K562 (cell line): ENCODE measurements at regions not wholly inside any gene's neighbourhood (a gene's known extent, or its start where the extent isn't known, plus 50 kb on each side); places are given as distances from the start of the nearest gene placed in this dataset.

Experiments used
- ATAC-seq: fragments of 200-7000 bp; cut with Tn5 transposase; 3 replicates; pipeline ENCODE4 v1.9.1; 2020; ENCODE audit warnings: moderate library complexity
- BruUV-seq: library from RNA; stranded (reverse); fragments of 400-500 nt; replicated peaks from 2 replicates; lab custom pipeline; 2021; lab: Mats Ljungman, UMichigan
- CTCF ChIA-PET: fragments of 300-600 bp; formaldehyde crosslinking; extraction: SDS; loops from one replicate; lab custom pipeline; 2021; ENCODE audit warnings: low intra/inter-chr PET ratio; lab: Yijun Ruan, JAX
- POLR2A ChIA-PET: fragments of 300-600, 350-650 bp; sonication (Branson Sonifier 250); formaldehyde crosslinking; extraction: SDS; loops from one replicate; lab custom pipeline; 2021; ENCODE audit warnings: antibody characterized with exemption, inconsistent platforms; lab: Yijun Ruan, JAX
- DNase-seq, 4 experiments: peaks; one replicate each; pipeline versions ENCODE4 v3.0.0 to v3.0.0-alpha.2; 2011 to 2018; ENCODE audit warnings: low spot score in 3 of 4, mixed read lengths in 3 of 4; ENCODE audit errors: extremely low read depth in 1 of 4
- FAIRE-seq: peaks from 2 replicates; lab custom pipeline; 2011; peaks lifted over from hg19 to GRCh38; lab: Jason Lieb, UNC
- H2AFZ ChIP-seq: 2 replicates; pipeline ENCODE4 v1.6.0; 2011; ENCODE audit warnings: low read depth, low read length, control low read depth, inconsistent platforms
- H3K27ac ChIP-seq: fragments of 200-600 bp; 3 replicates; pipeline ENCODE4 v1.8.0; 2011; ENCODE audit warnings: low read depth, mild to moderate bottlenecking, control low read depth, inconsistent platforms, low read length, moderate library complexity, mixed read lengths; ENCODE audit errors: extremely low read depth
- H3K27me3 ChIP-seq, 2 experiments: fragments of 300-600 bp in 1 of 2; 2 replicates in 1 of 2; 3 replicates in 1 of 2; pipeline versions ENCODE4 v1.6.0 to v1.8.0; 2011; ENCODE audit warnings: inconsistent platforms in 2 of 2, low read length in 2 of 2, mild to moderate bottlenecking in 1 of 2, mixed read lengths in 1 of 2, moderate library complexity in 1 of 2; ENCODE audit not compliant: control insufficient read depth in 2 of 2, insufficient read depth in 2 of 2
- H3K36me3 ChIP-seq: fragments of 300-600 bp; 3 replicates; pipeline ENCODE4 v1.8.0; 2011; ENCODE audit warnings: mild to moderate bottlenecking, low read length, inconsistent platforms; ENCODE audit not compliant: control insufficient read depth, insufficient read depth
- H3K4me1 ChIP-seq, 2 experiments: fragments of 200-600 bp in 1 of 2; replicated peaks in 1 of 2; 2 replicates in 1 of 2; 3 replicates in 1 of 2; pipeline versions ENCODE4 v1.5.1 to v1.8.0; 2011; ENCODE audit warnings: inconsistent platforms in 2 of 2, low read length in 2 of 2, mild to moderate bottlenecking in 1 of 2, mixed read lengths in 1 of 2, moderate library complexity in 1 of 2; ENCODE audit not compliant: control insufficient read depth in 2 of 2, insufficient read depth in 2 of 2
- H3K4me2 ChIP-seq: 2 replicates; pipeline ENCODE4 v1.6.1; 2011; ENCODE audit warnings: low read length, control low read depth, inconsistent platforms, mixed read lengths; ENCODE audit not compliant: insufficient read depth
- H3K4me3 ChIP-seq: fragments of 200-600 bp; sonication (generic), shearing (Covaris generic); 2 replicates; pipeline ENCODE4 v1.5.1; 2016; ENCODE audit warnings: control low read depth, inconsistent platforms
- H3K79me2 ChIP-seq: fragments of 200-600 bp; 3 replicates; pipeline ENCODE4 v1.8.0; 2011; ENCODE audit warnings: low read length, inconsistent platforms; ENCODE audit not compliant: control insufficient read depth, insufficient read depth
- H3K9ac ChIP-seq, 2 experiments: 2 replicates each; pipeline versions ENCODE4 v1.6.0 to v1.6.1; 2011; ENCODE audit warnings: low read depth in 2 of 2, low read length in 2 of 2, control low read depth in 1 of 2, inconsistent platforms in 1 of 2, mild to moderate bottlenecking in 1 of 2, mixed read lengths in 1 of 2; ENCODE audit not compliant: insufficient read depth in 1 of 2
- H3K9me1 ChIP-seq: one replicate; pipeline ENCODE4 v1.6.0; 2011; ENCODE audit warnings: inconsistent platforms, mild to moderate bottlenecking, low read length, moderate library complexity; ENCODE audit not compliant: control insufficient read depth, insufficient read depth
- H3K9me3 ChIP-seq: replicated peaks from 2 replicates; pipeline ENCODE4 v1.5.1; 2011; ENCODE audit warnings: low read depth, low read length, inconsistent platforms; ENCODE audit not compliant: control insufficient read depth, insufficient read depth
- H4K20me1 ChIP-seq: replicated peaks from 2 replicates; pipeline ENCODE4 v1.6.1; 2011; ENCODE audit warnings: low read length, inconsistent platforms, mixed read lengths; ENCODE audit not compliant: control insufficient read depth, insufficient read depth
- BCOR ChIP-seq: fragments of 450-650 bp; IDR thresholded peaks from 2 replicates; pipeline ENCODE4 v1.6.1; 2016
- CHD2 ChIP-seq: IDR thresholded peaks from 2 replicates; pipeline ENCODE4 v1.6.1; 2011; ENCODE audit warnings: low read depth, low read length
- E4F1 ChIP-seq: fragments of 250-450 bp; sonication (Bioruptor Pico); IDR thresholded peaks from 2 replicates; pipeline ENCODE4 v1.5.0; 2021; ENCODE audit warnings: mild to moderate bottlenecking, borderline replicate concordance
- HNRNPLL ChIP-seq: fragments of 200-400 bp; formaldehyde crosslinking; IDR thresholded peaks from 2 replicates; pipeline ENCODE4 v1.6.1; 2017; ENCODE audit warnings: low read length, low read depth, mild to moderate bottlenecking; ENCODE audit not compliant: poor library complexity, severe bottlenecking
- JUND ChIP-seq, 2 experiments: IDR thresholded peaks; 2 replicates in 1 of 2; 3 replicates in 1 of 2; pipeline ENCODE4 v1.6.1; 2011; ENCODE audit warnings: borderline replicate concordance in 2 of 2, low read depth in 2 of 2, low read length in 2 of 2, improper control_type of control experiment in 1 of 2, missing biosample characterization in 1 of 2, missing genetic modification characterization in 1 of 2, missing genetic modification reagents in 1 of 2
- MBD2 ChIP-seq: sonication (generic); IDR thresholded peaks from 2 replicates; pipeline ENCODE4 v1.6.1; 2016; ENCODE audit warnings: low read depth, borderline replicate concordance
- SIN3A ChIP-seq, 2 experiments: fragments of 150-350 bp in 1 of 2; IDR thresholded peaks; 2 replicates each; pipeline ENCODE4 v1.6.1; 2011 to 2016; ENCODE audit warnings: borderline replicate concordance in 2 of 2, low read depth in 2 of 2, low read length in 2 of 2, mild to moderate bottlenecking in 2 of 2, moderate library complexity in 2 of 2; ENCODE audit not compliant: control insufficient read depth in 1 of 2
- STAT5B ChIP-seq: fragments of 250-450 bp; sonication (Bioruptor Pico); IDR thresholded peaks from 2 replicates; pipeline ENCODE4 v1.8.0; 2021; ENCODE audit warnings: mild to moderate bottlenecking, inconsistent platforms
- TBP ChIP-seq: optimal IDR thresholded peaks from 2 replicates; pipeline ENCODE3; 2011; ENCODE audit warnings: low read depth, low read length, improper control_type of control experiment
- THAP7 ChIP-seq: fragments of 250-450 bp; sonication (Bioruptor Pico); IDR thresholded peaks from 2 replicates; pipeline ENCODE4 v1.5.0; 2021
- YBX1 ChIP-seq: fragments of 450-650 bp; IDR thresholded peaks from 2 replicates; pipeline ENCODE4 v1.7.1; 2016; ENCODE audit warnings: mild to moderate bottlenecking
- ZBED1 ChIP-seq: IDR thresholded peaks from 2 replicates; pipeline ENCODE4 v1.6.1; 2014
- ZNF551 ChIP-seq: fragments of 250-450 bp; sonication (Bioruptor Pico); IDR thresholded peaks from 2 replicates; pipeline ENCODE4 v1.5.0; 2021; ENCODE audit warnings: mild to moderate bottlenecking, moderate library complexity
- ZNF77 ChIP-seq: fragments of 250-450 bp; sonication (Bioruptor Pico); IDR thresholded peaks from 2 replicates; pipeline ENCODE4 v1.5.0; 2020
- WGBS: fragments of 100-300 bp; shearing (Covaris generic); methylation state at CpG from one replicate; pipeline ENCODE4 v1.1.6; 2016; ENCODE audit warnings: low coverage, mixed read lengths; ENCODE audit not compliant: insufficient coverage; ENCODE audit errors: missing lambda C conversion rate; 5-methylcytosine and 5-hydroxymethylcytosine counted together
- in situ Hi-C: fragments of 300-500 bp; cut with MboI; formaldehyde crosslinking; loops from 4 replicates; pipeline ENCODE4 v1.15.0; 2018; ENCODE audit warnings: inconsistent platforms, mixed read lengths
- intact Hi-C: fragments of 100-400 bp; cut with micrococcal nuclease; formaldehyde crosslinking; loops from 2 replicates; pipeline ENCODE4 v1.14.2; 2022

- no peak overlapping the region for H3K4me2 ChIP-seq
- no peak for DNase-seq
- WGBS = 0% methylated on average over 3 of the region's 3 CpGs
- H2AFZ ChIP-seq = no peak overlapping the region
- intact Hi-C loops (no loop called here), in situ Hi-C loops (loop anchor here (25.0 kb wide), 1 partner anchor 981 kb away; no protein-coding TSS in a partner anchor)
- no peaks in the 10 kb centered on the region for H3K9me3 ChIP-seq
- H3K4me3 ChIP-seq = no peak overlapping the region
- H3K27ac ChIP-seq = no peak overlapping the region
- no TSS peak for BruUV-seq
- no peaks in the 10 kb centered on the region for H4K20me1 ChIP-seq
- no peaks in the 10 kb centered on the region for H3K36me3 ChIP-seq
- H3K4me1 ChIP-seq = no peaks in the 10 kb centered on the region
- TF ChIP-seq JUND (IDR thresholded peaks at IDR 0.05; ENCODE audit: borderline replicate concordance, low read depth, low read length) (no peak), JUND (tag; IDR thresholded peaks at IDR 0.05; ENCODE audit: borderline replicate concordance, low read depth, low read length) (no peak), TBP (no peak), YBX1 (no peak)
- CTCF ChIA-PET = no interaction called here
- ATAC-seq = no peak
- no peaks in the 10 kb centered on the region for H3K9me1 ChIP-seq
- POLR2A ChIA-PET = no interaction called here
- H3K79me2 ChIP-seq = no peaks in the 10 kb centered on the region
- no peak overlapping the region for H3K9ac ChIP-seq
- no peak for FAIRE-seq
- no peaks in the 10 kb centered on the region for H3K27me3 ChIP-seq
These were observed 205.1 kb upstream of the UGT8 start for GRCh38 chr4:114393295-114394038.

GRCh38 chr4:114396808-114397207 lies 201.8 kb upstream of the UGT8 start:
- no peaks in the 10 kb centered on the region for H4K20me1 ChIP-seq
- no peak for DNase-seq
- H3K9me3 ChIP-seq = no peaks in the 10 kb centered on the region
- WGBS = 0% methylated on average over 2 of the region's 2 CpGs
- H3K27ac ChIP-seq = no peak overlapping the region
- H3K27me3 ChIP-seq = no peaks in the 10 kb centered on the region
- no peak for FAIRE-seq
- H3K79me2 ChIP-seq = no peaks in the 10 kb centered on the region
- CTCF ChIA-PET = no interaction called here
- H3K9ac ChIP-seq = no peak overlapping the region
- no peaks in the 10 kb centered on the region for H3K36me3 ChIP-seq
- intact Hi-C loops = no loop called here
- POLR2A ChIA-PET = no interaction called here
- H3K4me1 ChIP-seq = no peaks in the 10 kb centered on the region
- in situ Hi-C loops = loop anchor here (25.0 kb wide), 1 partner anchor 985 kb away; no protein-coding TSS in a partner anchor
- no peak overlapping the region for H2AFZ ChIP-seq
- H3K4me3 ChIP-seq = no peak overlapping the region
- ATAC-seq = no peak
- BruUV-seq = no TSS peak
- no peak for TF ChIP-seq E4F1 (CRISPR knock-in tag)
- TF ChIP-seq ZNF551 (CRISPR knock-in tag) = no peak
- no peak for TF ChIP-seq ZBED1
- TF ChIP-seq THAP7 = no peak
- no peak for TF ChIP-seq ZNF77 (CRISPR knock-in tag)
- no peak for TF ChIP-seq MBD2
- no peak for TF ChIP-seq CHD2
- no peak for TF ChIP-seq SIN3A (IDR thresholded peaks at IDR 0.05; ENCODE audit: borderline replicate concordance in 2 of 2, control insufficient read depth in 1 of 2, low read depth in 2 of 2, low read length in 2 of 2)
- TF ChIP-seq STAT5B (CRISPR knock-in tag) = no peak
- TF ChIP-seq BCOR = no peak
- no peak for TF ChIP-seq HNRNPLL
- no peak overlapping the region for H3K4me2 ChIP-seq
- H3K9me1 ChIP-seq = no peaks in the 10 kb centered on the region
